ENCODE measurements at regions not wholly inside any gene's neighbourhood (a gene's known extent, or its start where the extent isn't known, plus 50 kb on each side); places are given as distances from the start of the nearest gene placed in this dataset.

DNA sequence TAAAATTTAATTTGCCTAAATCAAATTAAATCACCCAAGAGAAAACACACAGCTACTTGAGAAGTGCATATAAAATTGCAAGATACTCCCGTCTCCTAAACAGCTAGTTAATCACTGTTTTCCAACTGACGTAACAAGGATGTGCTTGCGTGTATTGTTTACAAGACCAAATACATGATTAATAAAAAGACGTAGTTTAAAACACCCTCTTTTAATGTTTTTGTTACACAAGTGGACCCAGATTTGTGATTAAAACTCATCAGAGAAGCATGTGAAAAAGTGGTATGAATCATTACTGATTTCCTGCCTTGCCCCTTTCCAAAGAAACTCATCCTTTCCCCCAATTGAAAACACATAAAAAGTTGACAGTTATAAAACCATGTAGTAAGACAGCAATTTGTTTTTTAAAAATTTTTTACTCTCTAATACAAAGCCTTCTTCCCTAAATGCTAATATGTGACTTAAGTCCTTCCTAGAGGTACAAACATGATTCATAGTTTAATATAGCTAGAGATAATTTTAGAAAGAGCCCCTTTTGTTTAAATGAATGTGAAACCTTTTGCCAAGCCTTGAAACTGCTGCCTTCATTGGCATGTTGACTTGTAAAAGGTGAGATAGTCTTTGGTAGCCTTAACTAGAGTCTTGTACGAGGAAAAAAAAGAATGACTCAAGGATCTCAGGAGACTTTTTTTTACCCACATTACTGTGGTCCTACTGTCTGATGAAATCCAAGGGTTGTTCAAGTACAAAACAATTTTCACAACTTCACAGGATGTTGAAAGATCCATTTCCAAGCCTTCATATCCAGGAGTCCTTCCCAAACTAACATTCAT lies 61.4 kb upstream of the FST start:
- DNase-seq (ENCODE audit: low spot score in 2 of 2) = no peak
- Mint-ChIP-seq H3K4me3 (no peak overlapping the region), H3K4me1 (no peaks in the 10 kb centered on the region), H3K36me3 (ENCODE audit: insufficient read depth) (no peaks in the 10 kb centered on the region), H3K27me3 (peaks cover 32% of the 10 kb centered on the region), H3K27ac (ENCODE audit: low read depth) (no peak overlapping the region), H3K9me3 (no peaks in the 10 kb centered on the region)
- ATAC-seq (replicated peaks; ENCODE audit: extremely low read depth, poor library complexity, severe bottlenecking) = no peak

DNA sequence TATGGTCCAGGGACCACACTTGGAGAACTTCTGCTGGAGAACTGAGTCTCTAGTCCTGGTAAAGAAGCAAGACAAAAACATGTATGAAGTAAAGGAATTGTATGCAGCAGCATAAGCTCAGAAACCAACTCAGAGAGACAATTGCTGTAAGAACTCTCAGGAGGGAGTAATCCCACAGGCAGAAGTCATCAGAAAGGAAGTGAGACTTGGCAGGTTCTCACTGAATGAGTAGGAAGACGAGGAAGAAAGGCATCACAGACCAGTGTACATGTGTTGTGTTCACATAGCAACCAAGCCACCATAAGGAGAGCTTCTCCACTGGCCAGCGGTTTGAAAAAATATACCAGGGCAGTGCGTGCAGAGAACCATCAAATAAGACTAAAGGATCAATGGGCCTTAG lies 57.9 kb upstream of the FST start:
- H3K9me3 Mint-ChIP-seq = no peaks in the 10 kb centered on the region
- H3K36me3 Mint-ChIP-seq (ENCODE audit: insufficient read depth) = no peaks in the 10 kb centered on the region
- H3K27me3 Mint-ChIP-seq = peaks cover 49% of the 10 kb centered on the region
- H3K27ac Mint-ChIP-seq (ENCODE audit: low read depth) = no peak overlapping the region
- DNase-seq (ENCODE audit: low spot score in 2 of 2) (no peak), ATAC-seq (replicated peaks; ENCODE audit: extremely low read depth, poor library complexity, severe bottlenecking) (no peak)
- H3K4me1 Mint-ChIP-seq = no peaks in the 10 kb centered on the region
- no peak overlapping the region for H3K4me3 Mint-ChIP-seq

GRCh38 chr5:53423724-53424123 lies 56.7 kb upstream of the FST start:
- no peak for DNase-seq (ENCODE audit: low spot score in 2 of 2)
- Mint-ChIP-seq H3K4me3 (no peak overlapping the region), H3K36me3 (ENCODE audit: insufficient read depth) (no peaks in the 10 kb centered on the region), H3K27me3 (peaks cover 48% of the 10 kb centered on the region), H3K27ac (ENCODE audit: low read depth) (no peak overlapping the region), H3K9me3 (no peaks in the 10 kb centered on the region), H3K4me1 (no peaks in the 10 kb centered on the region)
- no peak for ATAC-seq (replicated peaks; ENCODE audit: extremely low read depth, poor library complexity, severe bottlenecking)

GRCh38 chr5:53424686-53425615 lies 55.5 kb upstream of the FST start:
- no peak overlapping the region for H3K4me3 Mint-ChIP-seq
- H3K27me3 Mint-ChIP-seq = peaks cover 48% of the 10 kb centered on the region
- no peaks in the 10 kb centered on the region for H3K4me1 Mint-ChIP-seq
- H3K36me3 Mint-ChIP-seq (ENCODE audit: insufficient read depth) = no peaks in the 10 kb centered on the region
- no peak for DNase-seq (ENCODE audit: low spot score in 2 of 2)
- H3K27ac Mint-ChIP-seq (ENCODE audit: low read depth) = no peak overlapping the region
- no peak for ATAC-seq (replicated peaks; ENCODE audit: extremely low read depth, poor library complexity, severe bottlenecking)
- no peaks in the 10 kb centered on the region for H3K9me3 Mint-ChIP-seq

- no peaks in the 10 kb centered on the region for H3K9me3 Mint-ChIP-seq
- H3K27me3 Mint-ChIP-seq = peaks cover 42% of the 10 kb centered on the region
- ATAC-seq (replicated peaks; ENCODE audit: extremely low read depth, poor library complexity, severe bottlenecking) (no peak), DNase-seq (ENCODE audit: low spot score in 2 of 2) (no peak)
- H3K36me3 Mint-ChIP-seq (ENCODE audit: insufficient read depth) = no peaks in the 10 kb centered on the region
- H3K4me3 Mint-ChIP-seq = no peak overlapping the region
- no peak overlapping the region for H3K27ac Mint-ChIP-seq (ENCODE audit: low read depth)
- no peaks in the 10 kb centered on the region for H3K4me1 Mint-ChIP-seq
Observed at GRCh38 chr5:53425687-53426511, 54.5 kb upstream of the FST start.

- no peaks in the 10 kb centered on the region for H3K9me3 Mint-ChIP-seq
- no peaks in the 10 kb centered on the region for H3K4me1 Mint-ChIP-seq
- DNase-seq (ENCODE audit: low spot score in 2 of 2) (no peak), ATAC-seq (replicated peaks; ENCODE audit: extremely low read depth, poor library complexity, severe bottlenecking) (no peak)
- peaks cover 38% of the 10 kb centered on the region for H3K27me3 Mint-ChIP-seq
- no peak overlapping the region for H3K27ac Mint-ChIP-seq (ENCODE audit: low read depth)
- no peak overlapping the region for H3K4me3 Mint-ChIP-seq
- H3K36me3 Mint-ChIP-seq (ENCODE audit: insufficient read depth) = no peaks in the 10 kb centered on the region
Observed at GRCh38 chr5:53426512-53426830, 54.0 kb upstream of the FST start.

- no peaks in the 10 kb centered on the region for H3K4me1 Mint-ChIP-seq
- no peaks in the 10 kb centered on the region for H3K9me3 Mint-ChIP-seq
- no peak for DNase-seq (ENCODE audit: low spot score in 2 of 2)
- ATAC-seq (replicated peaks; ENCODE audit: extremely low read depth, poor library complexity, severe bottlenecking) = no peak
- H3K27ac Mint-ChIP-seq (ENCODE audit: low read depth) = no peak overlapping the region
- no peak overlapping the region for H3K4me3 Mint-ChIP-seq
- H3K27me3 Mint-ChIP-seq = peaks cover 38% of the 10 kb centered on the region
- H3K36me3 Mint-ChIP-seq (ENCODE audit: insufficient read depth) = no peaks in the 10 kb centered on the region
Observed at GRCh38 chr5:53426878-53427277, 53.6 kb upstream of the FST start.

DNA sequence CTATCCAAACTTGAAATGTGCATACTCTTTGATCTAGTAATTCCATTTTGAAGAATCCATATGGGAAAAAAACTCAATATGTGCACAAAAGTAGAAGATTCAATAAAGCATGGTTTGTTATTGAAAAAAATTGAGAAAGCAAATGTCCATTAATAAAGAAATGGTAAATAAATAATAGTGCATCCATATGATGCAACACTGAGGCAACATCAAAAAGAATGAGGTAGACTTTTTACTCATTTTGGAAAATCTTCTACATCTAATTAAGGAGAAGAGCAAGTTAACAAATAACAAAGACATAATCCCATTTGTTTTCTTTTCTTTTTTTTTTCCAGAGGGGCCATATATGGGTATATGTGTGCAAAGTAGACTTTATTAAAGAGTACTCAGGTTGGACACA lies 52.5 kb upstream of the FST start:
- H3K9me3 Mint-ChIP-seq = no peaks in the 10 kb centered on the region
- H3K4me1 Mint-ChIP-seq = no peaks in the 10 kb centered on the region
- DNase-seq (ENCODE audit: low spot score in 2 of 2) (no peak), ATAC-seq (replicated peaks; ENCODE audit: extremely low read depth, poor library complexity, severe bottlenecking) (no peak)
- no peak overlapping the region for H3K27ac Mint-ChIP-seq (ENCODE audit: low read depth)
- H3K27me3 Mint-ChIP-seq = peaks cover 38% of the 10 kb centered on the region
- H3K36me3 Mint-ChIP-seq (ENCODE audit: insufficient read depth) = no peaks in the 10 kb centered on the region
- H3K4me3 Mint-ChIP-seq = no peak overlapping the region

DNA sequence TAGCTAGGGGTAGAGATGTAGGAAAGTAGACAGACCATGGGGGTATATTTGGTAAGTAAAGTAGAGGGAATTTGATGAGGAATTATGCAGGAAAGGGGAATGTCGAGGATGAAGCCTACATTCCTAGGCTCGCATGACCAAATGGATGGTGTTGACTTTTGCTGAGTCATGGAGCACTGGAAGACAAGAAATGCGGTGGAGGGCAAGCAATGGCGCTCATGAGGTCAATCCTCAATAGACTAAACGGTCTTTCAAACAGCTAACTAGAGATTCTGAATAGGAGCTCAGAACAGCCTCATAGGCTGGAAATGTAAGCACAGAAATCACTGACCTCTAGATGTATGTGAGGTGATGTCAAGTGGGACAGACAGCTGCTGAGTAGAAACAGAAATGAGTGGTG lies 50.7 kb upstream of the FST start:
- DNase-seq (ENCODE audit: low spot score in 2 of 2) = no peak
- Mint-ChIP-seq H3K27me3 (peaks cover 32% of the 10 kb centered on the region), H3K9me3 (no peaks in the 10 kb centered on the region), H3K4me1 (no peaks in the 10 kb centered on the region), H3K27ac (ENCODE audit: low read depth) (no peak overlapping the region), H3K4me3 (no peak overlapping the region), H3K36me3 (ENCODE audit: insufficient read depth) (no peaks in the 10 kb centered on the region)
- no peak for ATAC-seq (replicated peaks; ENCODE audit: extremely low read depth, poor library complexity, severe bottlenecking)

GRCh38 chr5:53430618-53431252 lies 49.7 kb upstream of the FST start:
- ATAC-seq (replicated peaks; ENCODE audit: extremely low read depth, poor library complexity, severe bottlenecking) (no peak), DNase-seq (ENCODE audit: low spot score in 2 of 2) (no peak)
- Mint-ChIP-seq H3K9me3 (no peaks in the 10 kb centered on the region), H3K27ac (ENCODE audit: low read depth) (no peak overlapping the region), H3K4me3 (no peak overlapping the region), H3K36me3 (ENCODE audit: insufficient read depth) (no peaks in the 10 kb centered on the region), H3K27me3 (peaks cover 40% of the 10 kb centered on the region), H3K4me1 (no peaks in the 10 kb centered on the region)
